ENCODE measurements at regions not wholly inside any gene's neighbourhood (a gene's known extent, or its start where the extent isn't known, plus 50 kb on each side); places are given as distances from the start of the nearest gene placed in this dataset.

DNA sequence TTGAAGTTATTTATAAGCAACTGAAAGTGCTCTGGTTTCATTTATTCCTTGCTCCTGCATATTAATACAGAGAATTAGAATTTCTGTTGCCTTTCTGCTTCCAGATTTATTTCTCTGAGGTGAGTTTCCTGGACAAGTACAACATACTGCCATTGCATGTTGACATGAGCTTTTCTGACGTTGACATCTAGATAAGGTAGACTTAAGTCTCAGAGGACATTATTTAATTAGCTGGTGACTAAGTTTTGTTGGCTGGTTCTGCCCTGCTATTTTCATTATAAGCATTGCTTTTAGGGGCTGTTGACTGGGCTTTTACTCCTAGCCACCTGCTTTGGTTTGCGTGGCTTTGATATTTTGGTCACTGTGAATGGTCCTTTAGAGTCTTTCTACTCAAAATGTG, 282.9 kb upstream of the SPRED2 start:
- no peak for DNase-seq

DNA sequence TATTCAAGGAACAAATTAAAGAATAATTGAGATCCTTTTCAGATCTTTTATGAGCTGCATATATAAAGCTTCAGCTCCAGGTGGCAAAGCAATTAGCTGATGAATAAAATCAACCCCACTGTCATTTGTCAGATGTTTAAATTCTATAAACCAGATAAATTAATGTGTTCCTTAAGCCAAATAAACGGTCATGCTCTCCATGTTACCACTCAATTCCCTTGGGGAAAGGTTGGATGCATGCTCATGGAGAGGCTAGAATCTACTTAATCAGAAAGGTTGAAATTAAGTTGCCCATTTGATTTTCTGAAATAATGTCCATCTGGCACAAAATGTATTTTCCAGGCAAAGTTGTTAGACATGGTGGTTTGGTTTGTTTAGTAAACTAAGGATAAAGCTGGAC, 282.5 kb upstream of the SPRED2 start:
- DNase-seq: no peak

GRCh38 chr2:65711863-65712262, 279.5 kb upstream of the SPRED2 start:
- DNase-seq: no peak

DNA sequence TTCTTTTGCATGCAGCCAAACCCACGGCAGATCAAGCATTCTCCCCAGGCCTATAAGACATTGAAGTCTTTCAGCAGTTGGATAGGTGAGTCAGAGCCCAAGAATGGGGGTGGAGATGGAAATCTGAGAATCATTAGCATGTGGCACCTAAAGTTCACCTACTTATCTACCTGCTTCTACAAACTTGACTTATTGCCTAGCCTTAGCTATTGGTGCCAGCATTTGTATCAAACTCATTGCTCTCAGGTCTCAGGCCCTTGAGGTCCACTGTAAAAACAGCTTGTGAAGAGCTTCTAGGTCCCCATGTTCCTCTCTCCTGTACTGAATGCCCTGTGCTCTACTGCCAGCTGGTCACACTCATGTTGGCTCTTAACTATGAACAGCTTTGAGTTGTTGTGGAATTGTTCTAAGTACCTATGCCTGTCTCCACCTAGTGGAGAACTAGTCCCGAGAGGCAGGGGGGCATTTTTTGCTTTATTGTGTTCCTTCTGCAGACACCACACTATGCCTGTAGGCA, 278.4 kb upstream of the SPRED2 start:
- no peak for DNase-seq

GRCh38 chr2:65710356-65710755, 278.0 kb upstream of the SPRED2 start:
- DNase-seq: no peak

GRCh38 chr2:65708086-65708485, 275.7 kb upstream of the SPRED2 start:
- DNase-seq: no peak

DNA sequence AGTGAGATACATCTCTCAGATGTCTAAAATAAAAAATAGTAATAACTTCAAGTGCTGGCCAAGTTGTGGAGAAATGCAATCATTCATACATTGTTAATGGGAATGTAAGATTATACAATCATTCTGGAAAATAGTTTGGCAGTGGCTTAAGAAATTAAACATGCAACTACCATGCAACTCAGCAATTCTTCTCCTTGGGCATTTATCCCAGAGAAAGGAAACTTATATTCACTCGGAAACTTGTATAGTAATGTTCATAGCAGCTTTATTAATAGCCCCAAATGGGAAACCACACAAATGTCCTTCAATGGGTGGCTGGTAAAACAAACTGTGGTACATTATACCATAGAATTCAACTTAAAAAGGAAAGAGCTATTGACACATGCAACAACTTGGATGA, 274.0 kb upstream of the SPRED2 start:
- DNase-seq: no peak

DNA sequence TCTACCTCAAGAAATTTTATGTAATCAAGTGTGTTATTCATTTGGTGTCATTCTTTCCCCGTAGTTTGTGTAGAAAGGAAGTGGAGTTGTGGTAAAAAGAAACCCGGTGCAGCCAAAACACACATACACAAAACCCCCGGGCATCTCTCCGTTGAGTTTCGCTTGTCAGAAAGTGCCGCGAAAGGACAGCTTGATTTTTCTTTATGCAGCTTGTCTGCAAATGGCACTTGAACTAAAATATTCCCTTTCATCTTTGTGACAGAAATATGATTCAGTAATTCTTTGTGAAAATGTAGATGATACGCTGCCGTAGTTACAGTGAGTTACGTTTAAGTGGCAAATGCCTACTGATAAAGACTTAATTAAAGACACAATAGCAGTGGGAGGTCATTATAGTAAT, 268.8 kb upstream of the SPRED2 start:
- DNase-seq: no peak

- no peak for DNase-seq
Measured at GRCh38 chr2:65700720-65701119, 268.3 kb upstream of the SPRED2 start.

GRCh38 chr2:65700004-65700651, 267.7 kb upstream of the SPRED2 start:
- no peak for DNase-seq

DNA sequence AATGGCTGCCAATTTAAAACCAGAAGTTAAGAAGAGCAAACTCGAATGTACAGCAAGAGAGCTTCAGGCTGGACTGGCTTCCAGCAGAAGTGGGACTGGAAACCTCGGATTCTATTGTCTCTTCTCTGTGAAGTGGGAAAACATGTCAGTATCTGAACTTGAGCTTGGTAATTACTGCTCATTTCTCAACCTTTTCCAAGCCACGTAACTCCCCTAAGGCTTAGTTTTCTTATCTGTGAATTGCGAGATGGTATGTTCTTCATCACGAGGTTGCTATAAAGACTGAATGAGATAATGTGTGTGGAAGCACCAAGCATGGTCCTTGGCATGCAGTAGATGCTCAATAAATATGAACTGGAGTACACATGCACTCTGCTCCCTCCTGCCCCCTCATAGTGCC, 259.4 kb upstream of the SPRED2 start:
- DNase-seq: no peak

- no peak for DNase-seq
Measured at GRCh38 chr2:65688141-65688886, 255.9 kb upstream of the SPRED2 start.

GRCh38 chr2:65687614-65688013, 255.2 kb upstream of the SPRED2 start:
- no peak for DNase-seq

DNA sequence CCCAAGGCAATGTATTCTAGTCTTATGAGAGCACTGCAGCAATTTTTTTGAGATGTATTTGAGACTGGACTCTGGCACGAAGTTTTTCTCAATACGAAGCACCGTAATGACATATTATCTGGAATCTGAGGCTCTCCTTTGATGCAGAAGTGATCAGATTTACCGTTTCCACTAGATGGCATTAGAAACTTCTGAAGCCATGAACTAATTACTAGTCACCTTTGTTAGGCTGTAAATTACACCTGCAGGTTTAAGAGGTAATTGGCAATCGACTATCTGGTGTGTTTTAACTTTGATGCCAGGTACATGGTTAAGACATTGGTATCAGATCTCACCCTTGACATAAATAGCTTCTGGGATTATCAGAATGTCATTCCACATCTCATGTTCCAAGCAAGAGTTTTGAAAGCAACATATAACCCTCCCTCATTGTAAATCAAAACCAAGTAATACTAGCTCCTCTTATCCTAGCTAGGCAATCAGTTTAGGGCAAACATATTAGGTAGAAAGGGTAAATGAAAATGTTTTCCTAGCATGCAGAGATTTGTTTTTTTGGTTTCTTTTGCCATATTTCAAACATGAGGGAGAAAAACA, 254.6 kb upstream of the SPRED2 start:
- no peak for DNase-seq

DNA sequence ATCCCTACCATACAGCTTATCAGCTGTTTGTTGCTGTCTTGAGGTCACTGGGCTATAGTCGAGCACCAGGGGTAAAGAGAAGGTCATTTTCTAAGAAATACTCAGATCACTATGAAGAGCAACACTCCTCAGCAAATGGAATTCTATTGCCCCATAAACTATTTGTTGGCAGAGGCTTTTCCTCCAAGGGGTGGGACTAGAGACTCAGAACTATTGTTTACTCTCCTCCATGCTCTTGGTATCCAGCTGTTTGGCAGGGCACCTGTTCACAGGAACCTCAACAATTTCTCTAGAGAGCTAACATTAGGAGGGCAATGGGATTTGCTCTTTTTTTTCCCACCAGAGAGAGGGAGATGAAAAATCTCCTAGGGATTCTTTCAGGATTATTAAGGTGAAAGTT, 249.1 kb upstream of the SPRED2 start:
- no peak for DNase-seq

DNA sequence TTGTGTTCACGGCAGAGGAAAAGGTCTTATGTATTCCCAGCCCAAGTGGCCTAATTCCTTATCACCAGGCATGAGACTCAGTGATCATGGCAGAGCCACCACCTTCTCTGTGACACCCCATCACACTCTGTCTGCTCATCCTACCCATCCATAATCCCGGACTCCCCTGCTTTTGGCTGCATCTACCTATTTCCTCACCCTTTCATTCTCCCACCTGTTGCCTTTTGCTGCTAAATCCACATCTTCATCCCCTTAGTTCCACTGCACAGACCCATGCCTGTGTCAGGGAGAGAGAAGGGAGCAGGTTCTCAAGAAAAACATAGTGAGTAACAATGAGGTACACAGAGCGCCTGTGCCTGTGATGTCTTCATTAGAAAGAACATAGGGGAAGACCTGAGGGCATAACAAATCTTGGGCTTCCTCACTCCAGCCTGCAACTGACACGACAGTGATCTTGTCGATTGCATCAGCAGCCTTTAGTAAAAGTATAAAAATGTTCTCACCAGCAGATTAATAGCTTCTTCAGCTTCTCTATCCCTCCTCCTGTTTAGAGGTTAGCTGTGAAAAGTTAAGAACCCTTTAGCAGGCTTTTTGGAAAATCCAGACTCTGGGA, 246.5 kb upstream of the SPRED2 start:
- no peak for DNase-seq

DNA sequence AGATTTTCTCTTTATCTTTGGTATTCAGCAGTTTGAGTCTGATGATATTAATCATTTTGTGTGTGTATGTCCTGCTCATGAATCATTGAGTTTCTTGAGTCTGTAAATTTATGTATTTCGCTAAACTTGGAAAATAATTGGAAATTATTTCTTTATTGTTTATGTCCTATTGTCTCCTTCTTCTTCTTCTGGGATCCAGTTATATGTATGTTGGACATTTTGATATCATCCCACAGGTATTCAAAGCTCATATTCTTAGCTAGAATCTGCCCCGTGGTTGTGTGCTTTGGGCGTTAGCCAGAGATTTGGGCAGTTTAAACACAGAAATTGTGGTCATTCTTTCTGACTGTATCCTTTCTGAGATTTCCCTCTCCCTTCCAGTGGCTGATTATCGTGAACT, 243.0 kb upstream of the SPRED2 start:
- no peak for DNase-seq

DNA sequence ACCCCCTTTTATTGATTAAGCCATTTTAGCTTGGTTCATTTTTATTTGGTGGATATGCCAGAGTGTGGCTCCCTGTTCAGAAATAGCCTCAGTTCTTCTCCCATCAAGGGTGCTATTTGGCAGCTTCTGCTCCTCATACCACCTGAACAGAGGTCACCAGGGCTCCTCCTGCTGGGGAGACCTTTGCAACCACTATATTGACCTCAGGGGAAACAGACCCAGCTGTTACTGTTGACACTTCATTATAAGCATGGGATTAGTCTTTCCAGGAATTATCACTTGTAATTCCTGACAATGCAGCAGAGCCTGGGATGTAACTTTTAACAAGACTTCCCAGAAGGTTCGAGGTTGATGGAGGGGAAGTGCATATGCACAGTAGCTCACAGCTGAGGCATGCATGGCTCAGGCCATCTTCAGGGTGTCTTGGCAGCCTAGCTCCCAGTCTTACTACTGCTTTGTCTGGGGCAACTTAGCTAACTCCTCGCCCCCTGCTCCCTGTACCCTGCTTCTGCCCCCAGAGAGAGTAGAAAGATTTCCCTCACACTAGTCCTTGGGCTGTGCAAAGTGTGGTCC, 239.4 kb upstream of the SPRED2 start:
- DNase-seq: no peak

DNA sequence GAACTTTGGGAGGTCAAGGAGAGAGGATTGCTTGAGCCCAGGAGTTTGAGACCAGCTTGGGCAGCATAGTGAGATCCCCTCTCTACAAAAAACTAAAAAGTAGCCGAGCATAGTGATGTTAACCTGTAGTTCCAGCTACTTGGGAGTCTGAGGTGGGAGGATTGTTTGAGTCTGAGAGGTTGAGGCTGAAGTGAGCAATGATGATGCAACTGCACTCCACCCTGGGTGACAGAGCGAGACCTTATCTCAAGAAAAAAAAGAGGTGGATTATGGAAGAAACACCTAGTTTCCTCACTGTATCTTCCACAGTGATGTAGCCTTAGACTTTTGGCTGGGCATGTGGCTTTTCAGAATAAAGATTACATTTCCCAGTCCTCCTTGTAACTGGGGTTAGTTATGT, 237.2 kb upstream of the SPRED2 start:
- DNase-seq: no peak

- DNase-seq: no peak
Measured at GRCh38 chr2:65668744-65669143, 236.3 kb upstream of the SPRED2 start.

DNA sequence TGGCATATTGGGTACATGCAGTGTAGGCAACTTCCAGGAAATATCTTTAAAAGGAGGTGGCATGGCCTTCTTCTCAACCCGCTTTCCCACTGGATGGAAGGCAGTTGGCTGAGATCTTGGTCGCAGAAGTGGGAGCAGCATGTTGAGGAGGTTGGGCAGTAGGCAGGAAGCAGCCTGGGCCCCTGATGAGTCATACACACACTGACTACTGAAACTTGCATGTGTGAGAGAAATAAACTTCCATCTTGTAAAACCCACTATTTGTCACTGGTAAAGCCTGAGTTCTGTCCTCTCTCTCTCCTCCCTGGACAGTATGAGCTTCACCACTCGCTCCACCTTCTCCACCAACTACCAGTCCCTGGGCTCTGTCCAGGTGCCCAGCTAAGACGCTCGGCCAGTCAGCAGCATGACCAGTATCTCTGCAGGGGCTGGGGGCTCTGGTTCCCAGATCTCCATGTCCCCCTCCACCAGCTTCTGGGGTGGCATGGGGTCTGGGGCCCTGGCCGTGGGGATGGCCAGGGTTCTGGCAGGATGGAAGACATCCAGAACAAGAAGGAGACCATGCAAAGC, 233.8 kb upstream of the SPRED2 start:
- DNase-seq: peak; percentile 2

- no peak for DNase-seq
Measured at GRCh38 chr2:65664931-65665330, 232.5 kb upstream of the SPRED2 start.

DNA sequence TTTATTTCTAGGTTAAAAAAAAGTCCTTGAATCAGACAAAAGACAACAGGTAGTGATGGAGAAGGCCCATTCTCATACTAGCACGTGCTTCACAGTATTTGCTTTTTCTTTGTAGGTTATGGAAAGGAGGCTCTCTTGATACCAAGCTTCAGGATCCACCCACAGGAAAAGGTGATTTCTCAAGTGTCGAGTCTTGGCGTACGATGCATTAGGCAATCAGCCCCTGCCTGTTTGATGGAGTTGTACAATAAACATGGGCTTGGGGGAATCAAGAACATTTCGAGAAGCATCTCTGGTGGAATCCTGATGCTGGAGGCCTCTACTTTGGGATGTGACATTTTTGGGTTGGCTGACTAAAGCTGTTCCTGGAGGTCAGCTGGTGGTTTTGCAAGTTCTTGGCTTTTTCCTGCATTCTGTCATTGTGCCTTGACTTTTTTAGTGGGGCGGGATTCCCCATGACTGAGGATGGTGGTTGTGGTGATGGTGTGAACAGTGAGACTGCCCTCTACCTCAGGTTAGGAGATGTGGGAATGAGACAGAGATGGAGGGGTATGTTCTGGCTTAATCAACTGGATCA, 231.5 kb upstream of the SPRED2 start:
- no peak for DNase-seq
